ENCODE measurements at regions not wholly inside any gene's neighbourhood (a gene's known extent, or its start where the extent isn't known, plus 50 kb on each side); places are given as distances from the start of the nearest gene placed in this dataset.
A peak's percentile ranks its signal among the peaks of the same experiment; 100 is the strongest.

DNA sequence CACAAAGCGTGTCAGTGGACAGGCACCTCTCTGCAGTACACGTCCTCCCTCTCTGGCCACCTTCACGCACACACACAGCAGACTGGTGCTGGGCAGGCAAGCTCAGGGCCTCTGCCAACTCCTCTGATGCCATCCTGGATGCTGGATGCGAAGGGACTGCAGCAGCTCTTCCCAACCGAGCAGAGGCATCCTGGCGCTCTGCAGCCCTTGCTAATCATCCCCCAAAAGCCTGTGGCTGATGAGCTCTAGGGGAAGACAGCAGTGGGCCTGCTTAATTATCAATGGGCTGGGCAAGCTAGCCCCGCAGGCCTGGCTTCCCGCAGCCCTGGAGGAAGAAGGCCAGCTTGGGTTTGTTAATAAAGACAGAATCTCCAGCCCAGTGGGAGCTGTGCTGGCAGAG is 71.3 kb upstream of the TEX51 start:
- DNase-seq (ENCODE audit: low read depth) = no peak

DNA sequence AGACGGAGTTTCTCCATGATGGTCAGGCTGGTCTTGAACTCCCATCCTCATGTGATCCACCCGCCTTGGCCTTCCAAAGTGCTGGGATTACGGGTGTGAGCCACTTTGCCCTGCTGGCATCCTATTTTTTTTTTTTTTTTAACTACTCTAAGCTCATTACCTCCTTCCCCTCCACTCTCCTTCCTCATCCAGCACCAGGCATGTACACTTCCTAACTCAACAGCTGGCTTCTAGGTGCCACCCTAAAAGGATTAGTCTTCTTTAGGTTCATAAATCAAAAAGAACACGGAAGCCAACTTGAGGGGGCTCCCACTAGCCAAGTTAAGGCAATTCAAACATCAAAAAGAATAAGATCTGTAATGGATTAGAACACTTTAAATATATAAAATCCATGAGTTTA is 70.6 kb upstream of the TEX51 start:
- DNase-seq (ENCODE audit: low read depth) = no peak

DNA sequence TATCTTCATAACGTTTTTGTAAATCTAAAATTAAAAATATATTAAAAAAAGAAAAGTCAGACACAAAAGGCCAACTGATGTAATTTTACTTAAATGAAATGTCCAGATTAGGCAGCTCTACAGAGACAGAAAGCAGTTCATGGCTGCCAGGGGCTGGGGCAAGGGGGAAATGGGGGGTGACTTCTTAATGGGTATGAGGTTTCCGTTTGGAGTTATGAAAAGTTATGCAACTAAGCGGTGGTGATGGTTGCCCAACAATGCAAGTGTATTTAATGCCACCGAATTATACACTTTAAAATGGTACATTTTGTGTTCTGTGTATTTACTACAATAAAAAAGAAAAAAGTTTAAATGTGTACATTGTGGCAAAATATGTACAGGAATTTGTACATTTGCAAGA is 70.2 kb upstream of the TEX51 start:
- no peak for DNase-seq (ENCODE audit: low read depth)

DNA sequence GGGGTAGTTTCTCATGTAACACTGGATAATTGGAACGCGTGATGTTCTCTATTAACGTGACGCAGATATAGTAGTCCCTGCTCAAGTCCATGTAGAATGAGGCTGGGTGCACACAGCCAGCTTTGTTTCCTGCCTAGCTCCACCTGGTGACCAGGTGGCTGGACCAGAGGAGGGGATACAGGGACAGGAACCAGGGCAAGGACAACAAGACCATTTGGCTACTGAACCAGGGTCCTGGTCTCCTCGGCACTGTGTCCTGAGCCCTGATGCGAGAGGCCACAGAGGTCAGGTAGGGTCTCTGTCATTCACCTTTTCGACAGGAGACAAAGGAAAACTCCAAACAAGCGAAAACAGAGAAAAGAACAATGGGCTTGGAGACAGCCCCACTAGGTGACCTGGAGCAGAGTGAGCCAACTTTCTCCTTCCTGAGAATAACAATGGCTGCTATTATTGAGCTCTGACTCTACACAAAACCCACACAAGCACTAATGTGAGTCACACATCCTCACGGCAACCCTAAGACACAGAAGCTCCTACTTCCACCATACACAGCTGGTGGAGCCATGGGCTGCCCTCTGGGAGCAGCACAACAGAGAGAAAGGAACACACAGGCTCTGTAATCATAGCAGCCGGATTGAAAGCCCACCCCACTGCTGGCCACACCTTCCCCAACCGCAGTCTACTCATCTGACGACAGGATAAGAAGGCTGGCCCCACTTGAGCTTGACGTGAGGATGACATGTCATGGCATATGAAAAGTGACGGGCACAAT is 67.3 kb upstream of the TEX51 start:
- DNase-seq (ENCODE audit: low read depth) = no peak

DNA sequence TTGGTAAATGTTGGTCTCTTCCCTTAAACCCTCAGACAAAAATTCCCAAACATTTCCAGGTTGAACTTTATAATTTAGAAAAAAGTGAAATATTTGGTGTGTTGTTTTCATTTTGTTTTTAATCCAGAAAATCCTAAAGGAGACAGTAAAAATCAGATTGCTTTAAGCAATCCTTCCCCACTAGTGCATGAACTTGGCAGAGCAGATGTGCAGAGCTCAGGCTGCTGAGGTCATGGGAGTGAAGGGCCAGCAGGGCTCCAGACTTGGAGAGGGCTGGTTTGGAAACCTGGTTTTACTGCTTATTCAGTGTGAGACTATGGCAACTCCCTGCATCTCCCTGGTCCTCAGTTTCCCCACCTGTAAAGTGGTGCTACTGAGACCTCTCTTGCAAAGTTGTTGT is 66.7 kb upstream of the TEX51 start:
- no peak for DNase-seq (ENCODE audit: low read depth)

DNA sequence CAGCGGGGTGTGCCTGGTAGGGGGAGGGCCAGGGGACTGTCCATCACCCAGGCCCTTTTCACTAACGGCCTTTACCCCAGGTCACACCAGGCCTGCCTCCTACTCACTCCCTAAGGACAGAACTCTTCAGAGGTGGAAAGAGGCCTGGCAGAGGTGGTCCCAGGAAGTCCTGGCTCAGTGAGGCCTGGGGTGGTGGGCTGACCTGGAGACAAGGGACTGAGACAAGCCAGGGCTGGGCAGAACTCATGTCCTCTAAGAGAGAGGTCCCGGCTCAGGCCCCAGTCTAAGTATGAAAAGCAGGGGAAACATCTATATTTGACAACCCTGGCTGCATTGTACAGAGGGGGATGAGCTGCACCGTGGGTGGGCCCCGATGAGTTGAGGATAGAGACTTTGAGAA is 65.9 kb upstream of the TEX51 start:
- DNase-seq (ENCODE audit: low read depth) = no peak

DNA sequence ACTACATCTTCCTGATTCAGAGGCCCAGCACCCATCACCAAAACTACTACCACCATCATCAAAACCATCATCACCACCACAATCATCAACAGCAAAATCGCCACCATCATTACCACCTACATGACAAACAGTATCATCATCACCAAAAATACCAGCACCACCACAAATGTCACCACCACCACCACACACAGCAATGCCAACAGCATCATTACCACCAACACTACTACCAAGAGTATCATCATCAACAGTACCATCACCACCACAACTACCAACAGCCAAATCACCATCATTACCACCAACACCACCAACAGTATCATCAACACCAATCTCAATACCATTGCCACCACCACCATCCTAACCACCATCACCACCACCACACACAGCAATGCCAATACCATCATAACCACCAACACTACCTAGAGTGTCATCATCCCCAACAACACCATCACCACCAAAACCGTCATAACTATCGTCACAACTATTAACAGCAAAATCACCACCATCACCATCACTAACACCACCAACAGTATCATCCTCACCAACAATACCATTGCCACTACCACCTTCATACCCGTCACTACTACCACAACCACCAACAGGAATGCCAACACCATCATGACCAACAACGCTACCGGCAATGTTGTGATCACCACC is 64.6 kb upstream of the TEX51 start:
- DNase-seq (ENCODE audit: low read depth) = no peak

DNA sequence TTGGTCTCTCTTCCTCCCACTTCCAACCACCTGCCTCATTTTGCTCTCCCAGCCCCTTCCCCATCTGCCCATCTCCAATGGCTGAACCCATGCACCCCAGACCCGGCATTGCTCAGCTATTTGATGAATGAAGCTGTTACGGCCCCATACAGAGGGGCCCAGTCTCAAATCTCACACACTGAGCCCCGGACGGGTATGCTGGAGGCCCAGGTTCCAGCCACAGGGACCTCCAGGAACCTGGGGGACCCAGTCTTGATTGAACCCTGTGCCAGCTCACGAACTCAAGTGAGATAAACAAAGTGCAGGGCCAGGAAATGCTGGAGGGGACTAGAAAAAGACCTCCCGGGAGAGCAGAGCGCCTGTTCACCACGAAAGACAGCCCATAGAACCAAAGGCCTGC is 63.4 kb upstream of the TEX51 start:
- no peak for DNase-seq (ENCODE audit: low read depth)

DNA sequence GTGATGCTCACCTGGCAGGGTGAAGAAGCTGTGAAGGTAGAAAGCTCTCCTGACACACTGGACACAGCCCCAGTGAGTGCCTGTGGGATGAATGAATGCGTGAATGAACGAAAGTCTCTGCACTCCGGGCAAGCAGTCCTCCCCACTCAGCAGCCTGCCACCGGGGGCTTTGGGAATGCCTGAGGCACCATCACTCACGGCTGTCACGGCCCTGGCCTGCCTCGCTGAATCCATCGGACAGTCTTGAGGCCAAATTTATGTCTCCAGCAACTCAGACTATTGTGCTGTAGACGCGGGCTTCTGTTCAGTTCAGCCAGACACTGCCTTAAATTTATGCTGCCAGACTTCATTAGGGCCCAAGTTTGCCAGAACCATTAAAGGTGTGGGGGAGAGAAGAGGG is 62.9 kb upstream of the TEX51 start:
- DNase-seq (ENCODE audit: low read depth) = no peak

DNA sequence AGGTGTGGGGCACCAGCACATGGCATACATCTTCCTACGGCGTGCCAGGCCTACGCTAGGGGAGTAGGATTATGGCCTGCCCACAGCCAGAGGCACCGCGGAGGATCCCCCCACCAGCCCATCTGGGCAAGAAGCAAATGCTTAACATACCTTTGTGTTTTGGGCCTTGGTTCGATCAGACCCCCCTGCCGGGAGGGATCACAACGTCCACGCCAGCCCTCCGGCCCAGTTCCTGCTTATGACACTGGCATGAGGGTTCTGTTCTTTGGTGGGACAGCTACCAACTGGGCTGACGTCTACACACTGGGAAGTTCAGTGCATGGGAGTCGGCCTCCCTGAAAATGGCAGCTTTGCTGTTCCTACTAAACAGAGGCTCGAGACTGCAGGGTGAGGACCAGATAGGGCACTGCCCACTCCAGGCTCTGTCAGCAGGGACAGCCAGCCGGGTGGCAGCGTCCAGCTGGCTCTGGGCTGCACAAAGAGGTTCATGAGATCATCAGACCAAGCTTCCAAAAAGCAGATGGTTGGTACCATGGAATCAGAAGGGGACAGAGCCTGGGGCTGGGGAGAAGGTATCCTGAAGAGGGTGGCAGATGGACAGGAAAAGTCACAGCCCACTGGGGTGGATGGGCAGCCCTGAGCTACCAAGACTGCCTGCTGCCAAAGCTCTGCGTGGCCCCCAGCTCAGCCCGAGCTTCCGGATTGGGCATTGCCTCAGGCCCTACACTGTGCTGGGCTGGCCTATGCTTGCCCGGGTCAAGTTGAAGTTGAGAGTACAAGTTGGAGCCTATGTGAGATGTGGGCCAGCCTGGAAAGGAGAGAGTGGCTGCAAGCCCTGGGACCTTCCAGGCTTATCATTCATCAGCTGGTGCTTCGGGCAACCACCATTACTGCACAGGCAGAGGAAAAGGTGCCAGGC is 61.7 kb upstream of the TEX51 start:
- DNase-seq (ENCODE audit: low read depth) = no peak

DNA sequence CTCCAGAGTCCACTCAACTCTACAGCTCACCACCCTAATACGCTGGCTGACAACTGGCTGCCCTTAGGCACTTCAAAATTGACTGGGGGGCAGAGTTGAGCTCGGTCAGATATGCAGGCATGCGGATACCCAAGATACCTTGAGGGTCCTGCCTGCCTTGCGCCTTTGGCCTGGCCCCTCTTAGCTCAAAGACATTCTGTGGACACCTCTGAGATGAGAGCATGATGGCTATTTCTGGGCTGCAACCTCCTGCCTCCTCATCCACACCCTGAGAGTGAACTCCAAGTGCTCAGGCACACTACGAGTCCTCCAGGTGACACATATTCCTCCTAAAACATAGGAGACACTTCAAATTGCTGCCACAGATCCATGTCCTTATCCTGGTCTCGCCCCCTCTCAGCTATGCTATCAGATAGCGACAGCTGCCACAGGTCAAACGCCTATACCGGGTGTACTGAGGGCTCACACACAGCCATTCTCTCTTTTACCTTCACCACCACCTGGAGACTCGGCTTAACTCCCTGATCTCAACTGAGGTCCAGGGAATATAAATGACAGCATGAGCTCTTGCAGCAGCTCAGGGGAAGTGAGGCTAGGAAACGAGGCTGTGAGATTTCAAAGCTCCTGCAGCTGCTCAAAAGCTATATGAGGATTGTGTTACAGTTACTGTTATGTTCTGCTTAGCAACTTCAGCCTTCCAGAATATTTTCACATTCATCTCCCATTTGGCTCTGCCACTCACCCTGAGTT is 60.5 kb upstream of the TEX51 start:
- no peak for DNase-seq (ENCODE audit: low read depth)

DNA sequence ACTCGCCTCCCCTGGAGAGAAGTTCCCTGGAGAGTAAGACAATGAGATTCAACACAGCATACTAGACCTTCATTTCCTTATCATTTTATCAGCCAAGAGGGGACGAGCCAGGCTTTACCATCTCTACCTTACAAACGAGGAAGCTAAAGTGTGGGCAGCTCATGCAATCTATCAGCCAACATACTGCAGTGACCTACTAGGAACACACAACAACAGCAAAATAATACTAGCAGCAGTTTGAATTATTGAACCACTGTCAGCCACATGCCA is 60.0 kb upstream of the TEX51 start:
- no peak for DNase-seq (ENCODE audit: low read depth)

DNA sequence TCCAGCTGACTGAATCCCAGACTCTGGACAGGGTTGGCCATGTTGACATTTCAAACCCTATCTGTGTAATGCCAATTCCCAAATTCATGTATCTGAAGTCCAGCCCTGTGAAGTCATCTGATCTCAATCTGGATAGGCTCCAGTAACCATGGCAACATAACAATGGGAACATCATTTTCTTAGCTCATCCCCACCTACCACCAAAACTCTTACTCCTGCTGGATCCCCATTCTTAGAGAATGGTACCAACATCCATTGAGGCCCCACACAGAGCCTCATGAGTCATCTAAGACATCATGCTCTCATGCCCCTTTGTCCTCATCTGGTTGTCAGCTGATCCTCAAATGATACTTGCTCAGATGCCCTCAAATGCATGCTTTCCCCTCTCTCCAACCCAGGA is 58.9 kb upstream of the TEX51 start:
- DNase-seq (ENCODE audit: low read depth) = peak; percentile 7

DNA sequence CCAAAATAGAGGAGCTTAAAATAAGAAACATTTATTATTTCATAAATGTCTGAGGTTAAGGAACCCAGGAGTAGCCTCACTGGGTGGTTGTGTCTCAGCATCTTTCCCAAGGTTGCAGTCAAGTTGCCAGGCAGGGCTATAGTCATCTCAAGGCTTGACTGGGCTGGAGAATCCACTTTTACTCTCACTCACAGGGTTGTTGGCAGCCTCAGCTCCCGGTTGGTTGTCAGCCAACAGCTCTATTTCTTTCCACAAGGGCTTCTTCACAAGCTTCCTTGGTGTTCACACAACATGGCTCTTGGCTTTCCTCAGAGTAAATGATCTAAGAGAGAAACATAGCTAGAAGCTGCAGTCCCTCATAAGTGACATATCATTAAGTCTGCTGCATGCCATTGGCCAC is 55.6 kb upstream of the TEX51 start:
- no peak for DNase-seq (ENCODE audit: low read depth)

DNA sequence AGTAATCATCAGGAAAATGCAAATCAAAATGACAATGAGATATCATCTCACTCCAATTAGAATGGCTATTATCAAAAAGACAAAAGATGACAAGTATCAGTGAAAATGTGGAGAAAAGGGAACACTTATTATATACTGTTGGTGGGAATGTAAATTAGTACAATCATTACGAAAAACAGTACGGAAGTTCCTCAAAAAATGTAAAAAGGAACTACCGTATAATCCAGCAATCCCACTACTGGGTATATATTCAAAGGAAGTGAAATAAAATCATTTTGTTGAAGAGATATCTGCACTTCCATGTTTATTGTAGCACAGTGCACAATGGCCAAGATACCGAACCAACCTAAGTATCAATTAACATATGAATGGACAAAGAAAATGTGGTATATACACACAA is 52.4 kb upstream of the TEX51 start:
- DNase-seq (ENCODE audit: low read depth) = no peak

Data from EH (cell line).